ENCODE measurements at regions not wholly inside any gene's neighbourhood (a gene's known extent, or its start where the extent isn't known, plus 50 kb on each side); places are given as distances from the start of the nearest gene placed in this dataset.

GRCh38 chr1:239443361-239443760 lies 57.0 kb downstream of the CHRM3 start:
- Histone ChIP-seq H4K91ac (replicated peaks; ENCODE audit: insufficient read length, low read length) (no peak overlapping the region), H2BK120ac (replicated peaks; ENCODE audit: low read depth, low read length) (no peak overlapping the region), H2BK15ac (ENCODE audit: low read length) (no peak overlapping the region), H2BK12ac (ENCODE audit: low read depth, low read length) (no peak overlapping the region), H3K4me1 (replicated peaks in 1 of 4; ENCODE audit: control insufficient read depth in 3 of 4, insufficient read depth in 4 of 4, low read length in 3 of 4) (no peaks in the 10 kb centered on the region), H3K79me1 (ENCODE audit: low read depth, low read length) (no peaks in the 10 kb centered on the region), H3K18ac (ENCODE audit: extremely low read depth, low read length) (no peak overlapping the region), H3K56ac (replicated peaks; ENCODE audit: insufficient read length, low read depth, low read length) (no peak overlapping the region), H3K4ac (replicated peaks; ENCODE audit: insufficient read length, low read depth, low read length) (no peak overlapping the region), H3K23me2 (ENCODE audit: low read depth, low read length) (no peaks in the 10 kb centered on the region), H2AK5ac (ENCODE audit: low read depth, low read length) (no peak overlapping the region), H4K8ac (ENCODE audit: extremely low read depth, insufficient read depth, low read length) (no peak overlapping the region), H3K27me3 (replicated peaks in 1 of 4; ENCODE audit: control insufficient read depth in 3 of 4, extremely low read depth in 1 of 4, insufficient read depth in 3 of 4, low read length in 3 of 4) (no peaks in the 10 kb centered on the region), H4K5ac (ENCODE audit: insufficient read length, low read depth, low read length) (no peak overlapping the region), H3K9ac (replicated peaks in 1 of 4; ENCODE audit: extremely low read depth in 1 of 4, low read depth in 3 of 4, low read length in 3 of 4) (no peak overlapping the region), H3K27ac (ENCODE audit: low read depth, low read length) (no peak overlapping the region), H3K79me2 (ENCODE audit: control insufficient read depth in 1 of 2, insufficient read depth in 2 of 2, low read length in 2 of 2) (no peaks in the 10 kb centered on the region), H3K4me2 (ENCODE audit: insufficient read depth in 1 of 2, low read depth in 2 of 2, low read length in 2 of 2) (no peak overlapping the region), H2BK5ac (ENCODE audit: low read depth, low read length) (no peak overlapping the region), H3K4me3 (ENCODE audit: extremely low read depth in 1 of 4, insufficient read depth in 2 of 4, low read depth in 3 of 4, low read length in 4 of 4) (no peak overlapping the region), H2BK20ac (ENCODE audit: low read length) (no peak overlapping the region), H3K23ac (ENCODE audit: insufficient read length) (no peak overlapping the region), H4K20me1 (replicated peaks in 1 of 2; ENCODE audit: control insufficient read depth in 1 of 2, insufficient read depth in 2 of 2, low read length in 2 of 2) (no peaks in the 10 kb centered on the region), H3K14ac (ENCODE audit: insufficient read length) (no peak overlapping the region), H2AFZ (ENCODE audit: low read length) (no peak overlapping the region), H3K9me3 (ENCODE audit: insufficient read depth in 2 of 2, low read depth in 1 of 2, low read length in 1 of 2) (no peaks in the 10 kb centered on the region), H3K36me3 (ENCODE audit: control insufficient read depth in 2 of 4, insufficient read depth in 4 of 4, low read length in 3 of 4) (no peaks in the 10 kb centered on the region)
- TF ChIP-seq NRF1 (IDR thresholded peaks at IDR 0.05; ENCODE audit: low read depth, low read length) (no peak), KDM1A (IDR thresholded peaks at IDR 0.05; ENCODE audit: borderline replicate concordance, low read length) (no peak), ZNF274 (IDR thresholded peaks at IDR 0.05; ENCODE audit: borderline replicate concordance, extremely low read depth, low read length) (no peak), BACH1 (IDR thresholded peaks at IDR 0.05; ENCODE audit: low read length) (no peak), SRF (IDR thresholded peaks at IDR 0.05; ENCODE audit: low read depth, low read length) (no peak), RBBP5 (IDR thresholded peaks at IDR 0.05; ENCODE audit: borderline replicate concordance, low read depth, low read length) (no peak), EGR1 (IDR thresholded peaks at IDR 0.05; ENCODE audit: borderline replicate concordance, low read depth, low read length) (no peak), YY1 (IDR thresholded peaks at IDR 0.05; ENCODE audit: low read depth, low read length) (no peak), RNF2 (IDR thresholded peaks at IDR 0.05; ENCODE audit: borderline replicate concordance, low read depth, low read length, missing control alignments, poor library complexity, severe bottlenecking) (no peak), MAX (IDR thresholded peaks at IDR 0.05) (no peak)
- ChIA-PET CTCF (ENCODE audit: partially characterized antibody) (no interaction called here), POLR2A (ENCODE audit: partially characterized antibody) (no interaction called here)
- FAIRE-seq = no peak
- no peak for DNase-seq (ENCODE audit: low read depth in 1 of 2, low spot score in 2 of 2)
- 89% methylated on average over 5 of the region's 5 CpGs; no CpG with 5 or more reads in 1 of the 2 experiments for WGBS, 2 experiments (ENCODE audit: extremely low coverage in 1 of 2, insufficient coverage in 1 of 2, insufficient read length in 1 of 2, insufficient replicate concordance in 2 of 2, low coverage in 1 of 2, low lambda C conversion rate in 2 of 2, missing lambda C conversion rate in 1 of 2)

All from H1 (cell line).